ENCODE measurements at regions not wholly inside any gene's neighbourhood (a gene's known extent, or its start where the extent isn't known, plus 50 kb on each side); places are given as distances from the start of the nearest gene placed in this dataset.

- H3K27ac ChIP-seq (replicated peaks) = no peak overlapping the region
- TF ChIP-seq, protein P1, sequence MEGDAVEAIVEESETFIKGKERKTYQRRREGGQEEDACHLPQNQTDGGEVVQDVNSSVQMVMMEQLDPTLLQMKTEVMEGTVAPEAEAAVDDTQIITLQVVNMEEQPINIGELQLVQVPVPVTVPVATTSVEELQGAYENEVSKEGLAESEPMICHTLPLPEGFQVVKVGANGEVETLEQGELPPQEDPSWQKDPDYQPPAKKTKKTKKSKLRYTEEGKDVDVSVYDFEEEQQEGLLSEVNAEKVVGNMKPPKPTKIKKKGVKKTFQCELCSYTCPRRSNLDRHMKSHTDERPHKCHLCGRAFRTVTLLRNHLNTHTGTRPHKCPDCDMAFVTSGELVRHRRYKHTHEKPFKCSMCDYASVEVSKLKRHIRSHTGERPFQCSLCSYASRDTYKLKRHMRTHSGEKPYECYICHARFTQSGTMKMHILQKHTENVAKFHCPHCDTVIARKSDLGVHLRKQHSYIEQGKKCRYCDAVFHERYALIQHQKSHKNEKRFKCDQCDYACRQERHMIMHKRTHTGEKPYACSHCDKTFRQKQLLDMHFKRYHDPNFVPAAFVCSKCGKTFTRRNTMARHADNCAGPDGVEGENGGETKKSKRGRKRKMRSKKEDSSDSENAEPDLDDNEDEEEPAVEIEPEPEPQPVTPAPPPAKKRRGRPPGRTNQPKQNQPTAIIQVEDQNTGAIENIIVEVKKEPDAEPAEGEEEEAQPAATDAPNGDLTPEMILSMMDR (IDR thresholded peaks at IDR 0.05; ENCODE audit: insufficient read depth, low read length) = no peak
- TF ChIP-seq GABPA (IDR thresholded peaks at IDR 0.05; ENCODE audit: low read depth) = no peak
- no peak for TF ChIP-seq SPI1 (IDR thresholded peaks at IDR 0.05; ENCODE audit: borderline replicate concordance, low read depth)
- no peak for TF ChIP-seq REST (IDR thresholded peaks at IDR 0.05; ENCODE audit: insufficient replicate concordance, low read depth)
- no peak for TF ChIP-seq POLR2AphosphoS5 (IDR thresholded peaks at IDR 0.05; ENCODE audit: low read depth)
- DNase-seq (ENCODE audit: low read depth in 1 of 2, low spot score in 1 of 2) = no peak
- H3K4me3 ChIP-seq (replicated peaks; ENCODE audit: insufficient read depth, low read length) = no peak overlapping the region
- H3K27me3 ChIP-seq (ENCODE audit: insufficient read depth, poor library complexity, severe bottlenecking) = no peaks in the 10 kb centered on the region
These were observed 893.4 kb downstream of the DIAPH3 start for GRCh38 chr13:59270327-59270726.

GRCh38 chr13:59274958-59275727, 888.6 kb downstream of the DIAPH3 start:
- TF ChIP-seq SPI1 (IDR thresholded peaks at IDR 0.05; ENCODE audit: borderline replicate concordance, low read depth) = no peak
- no peak for TF ChIP-seq POLR2AphosphoS5 (IDR thresholded peaks at IDR 0.05; ENCODE audit: low read depth)
- TF ChIP-seq GABPA (IDR thresholded peaks at IDR 0.05; ENCODE audit: low read depth) = no peak
- TF ChIP-seq REST (IDR thresholded peaks at IDR 0.05; ENCODE audit: insufficient replicate concordance, low read depth) = no peak
- TF ChIP-seq, protein P1 (IDR thresholded peaks at IDR 0.05; ENCODE audit: insufficient read depth, low read length) = no peak
- DNase-seq (ENCODE audit: low read depth in 1 of 2, low spot score in 1 of 2) = no peak

DNA sequence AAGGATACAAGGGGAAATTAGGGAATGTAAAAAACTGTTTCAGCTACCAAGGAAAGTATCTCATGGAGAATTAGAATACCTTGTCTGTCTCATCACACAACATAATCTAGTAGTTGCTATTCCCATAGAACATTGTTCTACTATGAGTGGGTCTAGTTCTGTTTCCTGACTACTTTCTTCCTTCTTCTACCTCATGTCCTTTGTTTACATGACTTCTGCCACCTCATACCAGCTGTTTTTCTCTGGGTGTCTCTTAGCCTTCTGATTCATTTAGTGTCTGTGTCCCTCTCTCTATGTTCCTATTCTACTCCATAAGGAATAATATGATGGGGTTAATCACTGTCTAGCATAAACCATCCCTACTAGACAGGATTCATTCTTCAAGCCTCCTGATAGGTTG, 887.3 kb downstream of the DIAPH3 start:
- DNase-seq (ENCODE audit: low read depth in 1 of 2, low spot score in 1 of 2) = no peak
- H3K4me3 ChIP-seq (replicated peaks; ENCODE audit: insufficient read depth, low read length) = no peak overlapping the region
- no peak for TF ChIP-seq POLR2AphosphoS5 (IDR thresholded peaks at IDR 0.05; ENCODE audit: low read depth)
- TF ChIP-seq, protein P1 (IDR thresholded peaks at IDR 0.05; ENCODE audit: insufficient read depth, low read length) = no peak
- no peak for TF ChIP-seq SPI1 (IDR thresholded peaks at IDR 0.05; ENCODE audit: borderline replicate concordance, low read depth)
- TF ChIP-seq REST (IDR thresholded peaks at IDR 0.05; ENCODE audit: insufficient replicate concordance, low read depth) = no peak
- no peak for TF ChIP-seq GABPA (IDR thresholded peaks at IDR 0.05; ENCODE audit: low read depth)
- H3K27ac ChIP-seq (replicated peaks) = no peak overlapping the region
- no peaks in the 10 kb centered on the region for H3K27me3 ChIP-seq (ENCODE audit: insufficient read depth, poor library complexity, severe bottlenecking)

More at GRCh38 chr13:59274958-59275727, 888.6 kb downstream of the DIAPH3 start:
- no peak overlapping the region for H3K4me3 ChIP-seq (replicated peaks; ENCODE audit: insufficient read depth, low read length)
- no peaks in the 10 kb centered on the region for H3K27me3 ChIP-seq (ENCODE audit: insufficient read depth, poor library complexity, severe bottlenecking)
- H3K27ac ChIP-seq (replicated peaks) = no peak overlapping the region

Measured in HL-60 (cell line).